AG08396 (cell line): ENCODE measurements at regions not wholly inside any gene's neighbourhood (a gene's known extent, or its start where the extent isn't known, plus 50 kb on each side); places are given as distances from the start of the nearest gene placed in this dataset.
"Not testable (repeated sequence)": the region's sequence is repeated elsewhere in the genome, so short reads cannot be mapped to it uniquely, and the experiment has no call there.

ENCODE experiments used
- DNase-seq: peaks from one replicate; pipeline ENCODE4 v3.0.0; 2012; ENCODE audit warnings: low spot score, mixed read lengths

- not testable (repeated sequence) for DNase-seq
Observed at GRCh38 chr17:43345515-43345914, 53.3 kb upstream of the ARL4D start.

- no peak for DNase-seq
Observed at GRCh38 chr17:43344685-43345084, 54.1 kb upstream of the ARL4D start.

- no peak for DNase-seq
Observed at GRCh38 chr17:43342589-43342890, 56.3 kb upstream of the ARL4D start.

GRCh38 chr17:43341715-43342588, 56.8 kb upstream of the ARL4D start:
- DNase-seq, result peak; percentile 29

- DNase-seq, result no peak
Observed at GRCh38 chr17:43338886-43339516, 59.8 kb upstream of the ARL4D start.

- DNase-seq, result no peak
Observed at GRCh38 chr17:43337684-43338428, 60.9 kb upstream of the ARL4D start.

- DNase-seq, result no peak
Observed at GRCh38 chr17:43334738-43335402, 63.9 kb upstream of the ARL4D start.

- no peak for DNase-seq
Observed at GRCh38 chr17:43333433-43333943, 65.3 kb upstream of the ARL4D start.

GRCh38 chr17:43332230-43332629, 66.6 kb upstream of the ARL4D start:
- no peak for DNase-seq

- DNase-seq, result no peak
Observed at GRCh38 chr17:43330876-43331639, 67.7 kb upstream of the ARL4D start.

GRCh38 chr17:43329183-43329582, 69.6 kb upstream of the ARL4D start:
- no peak for DNase-seq

GRCh38 chr17:43328650-43329049, 70.1 kb upstream of the ARL4D start:
- no peak for DNase-seq

GRCh38 chr17:43327834-43328420, 70.9 kb upstream of the ARL4D start:
- no peak for DNase-seq

GRCh38 chr17:43327421-43327820, 71.4 kb upstream of the ARL4D start:
- DNase-seq, result no peak

- DNase-seq, result no peak
Observed at GRCh38 chr17:43326490-43327275, 72.1 kb upstream of the ARL4D start.

GRCh38 chr17:43324205-43324893, 74.4 kb upstream of the ARL4D start:
- no peak for DNase-seq

- DNase-seq, result no peak
Observed at GRCh38 chr17:43319293-43320124, 79.3 kb upstream of the ARL4D start.

- DNase-seq, result no peak
Observed at GRCh38 chr17:43316522-43317142, 82.2 kb upstream of the ARL4D start.
